Stimulated activated CD4-positive, alpha-beta T cell treated with anti-CD3 and anti-CD28 coated beads, Interleukin-1b, Interleukin-23, amount 100 ng/mL, for 1 hour (primary cell): ENCODE measurements at regions not wholly inside any gene's neighbourhood (a gene's known extent, or its start where the extent isn't known, plus 50 kb on each side); places are given as distances from the start of the nearest gene placed in this dataset.
A peak's percentile ranks its signal among the peaks of the same experiment; 100 is the strongest.

Experiments
- DNase-seq, 2 donors: peaks; one replicate each; pipeline ENCODE4 v3.0.0-alpha.2; 2020; ENCODE audit warnings: low read depth in 2 of 2

DNA sequence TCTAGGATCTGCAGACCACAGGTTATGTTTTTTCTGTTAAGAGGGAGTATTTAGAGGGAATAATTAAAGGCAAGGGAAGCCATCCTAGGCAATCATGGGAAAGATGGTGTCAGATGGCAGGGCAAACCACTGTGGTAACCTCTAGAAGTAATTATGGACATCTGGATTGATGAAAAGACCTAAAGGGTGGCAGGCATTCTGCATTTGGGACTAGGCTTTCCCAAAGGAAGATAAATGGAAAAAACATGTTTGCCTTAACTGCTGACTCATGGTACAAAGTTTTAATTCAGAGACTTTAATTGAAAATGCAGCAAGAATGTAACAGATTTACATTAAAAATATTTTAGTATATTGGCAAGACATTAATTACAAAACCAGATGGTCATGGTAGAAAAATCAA, 88.1 kb downstream of the TMEM30B start:
- DNase-seq = no peak

DNA sequence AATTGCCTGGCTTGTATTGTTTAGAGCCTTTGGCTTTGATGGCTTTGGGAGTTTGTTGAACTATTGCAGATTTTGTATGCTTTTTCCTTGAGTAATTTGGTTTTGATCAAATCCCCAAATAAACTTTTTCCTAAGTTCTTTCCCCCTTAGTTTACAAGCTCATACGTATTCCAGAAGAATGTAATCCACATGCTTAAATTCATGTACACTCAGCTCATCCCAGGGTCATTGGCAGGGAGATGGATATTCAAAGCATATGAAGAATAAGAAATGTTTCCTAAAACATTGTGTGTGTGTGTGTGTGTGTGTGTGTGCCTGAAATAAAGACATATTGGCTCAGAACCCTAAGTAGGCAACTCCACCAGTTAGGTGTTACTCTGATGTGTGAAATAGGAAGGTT, 89.4 kb downstream of the TMEM30B start:
- DNase-seq = no peak

DNA sequence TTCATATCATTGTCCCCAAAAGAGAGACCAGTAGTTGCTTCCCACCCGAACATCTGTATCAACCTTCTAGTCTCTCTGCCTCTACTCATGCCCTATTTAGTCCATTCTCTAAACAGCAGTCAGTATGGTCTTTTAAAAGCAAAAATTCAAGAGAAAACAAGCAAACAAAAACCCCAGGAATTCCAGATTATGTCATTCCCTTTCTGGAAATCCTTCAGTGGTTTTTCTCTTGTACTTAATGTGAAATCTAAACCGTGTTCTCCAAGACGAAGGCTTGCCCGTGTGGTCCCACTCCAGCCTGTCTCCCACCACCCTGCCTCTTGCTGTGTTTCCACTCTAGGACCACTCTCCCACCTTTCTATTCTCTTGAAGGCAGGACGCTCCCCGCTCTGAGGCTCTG, 90.8 kb downstream of the TMEM30B start:
- no peak for DNase-seq

DNA sequence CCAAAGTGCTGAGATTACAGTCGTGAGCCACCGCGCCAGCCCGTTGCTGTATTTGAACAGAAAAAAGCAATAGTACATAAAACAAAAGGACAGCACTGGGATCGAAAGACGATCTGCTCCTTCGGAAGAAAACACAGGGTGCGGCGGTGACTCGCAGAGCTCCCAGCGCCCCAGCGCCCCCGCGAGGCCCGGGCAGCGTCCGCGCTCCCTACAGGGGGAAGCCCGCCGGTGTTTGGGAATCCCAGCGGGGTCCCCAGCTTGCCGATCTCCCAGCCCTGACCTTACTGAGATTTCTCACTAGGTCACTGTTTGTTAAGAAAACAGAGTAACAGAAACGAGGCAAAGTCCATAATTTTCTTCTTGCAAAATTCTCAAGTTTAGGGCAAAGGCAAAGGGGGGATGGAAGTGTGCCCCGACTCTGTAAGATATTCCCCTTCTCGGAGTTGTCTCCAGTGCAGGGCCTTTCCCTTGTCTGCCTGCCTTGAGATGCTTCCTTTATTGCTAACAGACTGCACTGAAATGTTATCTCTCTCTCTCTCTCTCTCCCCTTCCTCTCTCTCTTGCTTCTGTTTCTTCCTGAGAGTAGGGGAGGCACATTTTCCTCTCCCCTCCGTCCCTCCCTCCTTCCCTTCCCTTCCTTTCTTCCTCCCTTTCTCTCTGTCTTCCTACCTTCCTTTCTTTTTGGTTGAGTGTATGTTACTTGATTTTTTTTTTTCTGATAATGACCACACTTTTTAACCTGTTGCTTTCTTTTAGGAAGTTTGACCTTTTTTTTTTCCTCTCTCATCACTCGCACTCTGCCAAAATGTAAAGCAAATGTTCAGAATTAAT, 91.9 kb downstream of the TMEM30B start:
- DNase-seq = peak in 1 of 2 donors; percentile 8

DNA sequence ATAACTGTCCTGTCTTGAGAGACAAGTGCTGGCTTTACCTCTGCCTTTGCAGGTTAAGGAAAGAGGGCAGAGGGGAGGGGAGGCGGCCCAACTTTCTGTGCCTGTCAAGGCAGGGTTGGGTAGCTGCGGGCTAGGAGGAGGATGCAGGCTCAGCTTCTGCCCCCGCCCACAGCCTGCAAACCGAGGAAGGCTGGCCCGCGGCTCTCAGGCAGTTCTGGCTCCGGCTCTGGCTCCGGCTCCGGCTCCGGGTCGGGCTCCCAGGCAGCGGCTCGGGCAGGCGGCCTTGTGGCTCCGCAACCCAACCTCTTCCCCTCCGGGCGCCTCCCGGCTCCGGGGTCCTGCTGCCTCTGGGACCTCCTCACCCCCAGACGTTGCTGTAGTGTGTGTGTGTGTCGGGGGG, 92.9 kb downstream of the TMEM30B start:
- DNase-seq = no peak

DNA sequence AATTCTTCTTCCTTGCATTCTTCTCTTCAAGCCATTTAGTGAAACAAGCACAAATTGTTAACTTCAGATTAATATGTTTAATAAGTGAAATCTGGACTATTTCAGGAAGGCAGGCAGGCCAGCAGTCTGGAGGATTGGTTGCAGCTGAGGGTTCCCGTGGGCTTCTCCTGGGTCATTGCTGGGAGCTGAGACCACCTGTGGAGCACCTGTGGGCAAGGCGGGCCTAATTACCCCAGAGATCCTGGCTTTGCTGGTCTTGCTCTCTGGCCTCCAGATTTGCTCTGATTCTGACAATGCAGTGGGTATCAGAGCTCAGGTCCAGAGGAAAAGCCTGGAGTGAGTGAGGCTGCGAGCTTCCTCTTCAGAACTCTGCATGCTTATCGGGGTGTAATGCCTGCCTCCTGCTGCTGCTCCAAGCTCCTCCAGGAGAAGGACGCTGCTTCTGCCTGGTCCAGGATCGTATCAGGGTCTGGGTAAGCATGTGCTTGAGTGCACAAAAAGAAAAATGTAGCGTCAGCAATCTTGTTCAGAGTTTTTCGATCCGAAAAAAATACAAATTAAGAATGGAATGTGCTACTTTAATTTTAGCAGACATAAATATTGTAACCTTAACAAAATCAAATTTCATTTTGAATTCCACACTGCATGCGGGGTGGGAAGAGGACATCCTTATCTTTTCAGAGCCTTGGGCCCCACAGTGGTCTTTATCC, 93.8 kb downstream of the TMEM30B start:
- DNase-seq = no peak

DNA sequence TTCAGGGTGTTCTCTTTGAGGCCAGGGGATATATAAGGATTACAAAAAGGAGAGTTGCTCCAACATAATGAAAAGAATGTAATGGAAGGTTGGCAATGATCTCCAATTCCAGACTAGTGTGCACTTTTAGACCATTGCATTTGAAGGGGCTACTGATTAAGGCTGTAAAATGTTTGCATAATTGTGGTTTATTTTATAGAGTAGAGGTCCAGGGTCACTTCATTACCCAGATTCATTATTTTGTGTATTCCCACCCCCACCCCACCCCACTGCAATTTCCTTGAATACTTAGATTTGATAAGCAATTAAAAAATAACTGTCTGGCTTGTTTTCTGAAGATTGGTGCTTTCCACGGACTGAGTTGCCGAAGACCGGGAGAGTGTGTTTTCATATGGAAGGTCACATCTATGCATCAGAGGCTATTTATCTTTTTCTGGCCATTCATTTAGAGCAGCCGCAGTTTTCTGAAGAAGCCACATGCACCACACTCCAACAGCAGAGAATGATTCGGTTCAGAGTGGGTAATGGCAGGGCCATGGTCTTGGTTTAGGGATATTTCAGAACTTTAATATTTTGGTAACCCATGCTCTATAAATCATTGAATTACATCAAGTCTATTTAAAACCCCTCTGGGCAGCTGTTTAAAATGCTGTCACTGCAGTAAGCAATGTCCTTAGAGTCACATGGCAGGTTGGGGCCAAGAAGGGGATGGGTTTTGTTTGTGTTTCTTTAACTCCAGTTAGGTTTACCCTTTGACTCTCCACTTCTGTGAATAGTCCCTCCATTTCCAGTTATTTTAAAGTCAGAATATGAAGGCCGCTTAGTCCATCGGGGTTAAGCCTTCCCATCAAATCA, 94.6 kb downstream of the TMEM30B start:
- no peak for DNase-seq

DNA sequence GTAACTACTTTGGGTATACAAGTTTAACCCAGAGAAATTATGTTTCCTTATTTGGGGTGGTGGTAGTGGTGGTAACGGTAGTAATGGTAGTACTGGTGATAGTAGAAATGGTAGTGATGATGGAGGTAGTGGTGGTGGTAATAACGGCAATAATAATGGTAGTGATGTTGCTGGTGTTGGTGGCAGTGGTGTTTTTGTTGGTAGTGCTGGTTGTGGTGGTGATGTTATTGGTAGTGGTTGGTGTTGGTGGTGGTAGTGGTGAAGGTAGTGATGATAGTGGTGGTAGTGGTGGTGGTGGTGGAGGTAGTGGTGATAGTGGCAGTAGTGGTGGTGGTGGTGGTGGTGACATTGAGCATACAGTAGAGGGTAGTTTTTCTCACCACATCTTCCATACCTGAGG, 95.6 kb downstream of the TMEM30B start:
- no peak for DNase-seq

DNA sequence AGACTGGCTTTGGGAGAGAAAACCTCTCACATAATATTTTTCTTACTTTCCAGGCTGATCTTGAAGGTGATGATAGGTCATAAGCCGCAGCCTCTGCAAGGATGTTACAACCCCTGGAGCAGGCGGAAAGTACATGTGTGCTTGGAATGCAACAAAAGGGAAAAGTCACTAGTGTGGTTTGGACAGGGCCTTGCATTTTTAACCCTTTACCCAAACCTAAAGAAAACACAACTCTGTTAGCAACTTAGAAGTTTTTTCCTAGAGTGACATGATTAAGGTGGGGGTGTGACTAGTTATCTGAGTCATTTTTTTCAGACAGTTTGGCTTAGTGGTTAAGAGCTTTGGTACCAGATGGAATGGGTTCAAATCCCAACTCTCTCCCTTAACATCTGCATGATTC, 97.0 kb downstream of the TMEM30B start:
- no peak for DNase-seq

DNA sequence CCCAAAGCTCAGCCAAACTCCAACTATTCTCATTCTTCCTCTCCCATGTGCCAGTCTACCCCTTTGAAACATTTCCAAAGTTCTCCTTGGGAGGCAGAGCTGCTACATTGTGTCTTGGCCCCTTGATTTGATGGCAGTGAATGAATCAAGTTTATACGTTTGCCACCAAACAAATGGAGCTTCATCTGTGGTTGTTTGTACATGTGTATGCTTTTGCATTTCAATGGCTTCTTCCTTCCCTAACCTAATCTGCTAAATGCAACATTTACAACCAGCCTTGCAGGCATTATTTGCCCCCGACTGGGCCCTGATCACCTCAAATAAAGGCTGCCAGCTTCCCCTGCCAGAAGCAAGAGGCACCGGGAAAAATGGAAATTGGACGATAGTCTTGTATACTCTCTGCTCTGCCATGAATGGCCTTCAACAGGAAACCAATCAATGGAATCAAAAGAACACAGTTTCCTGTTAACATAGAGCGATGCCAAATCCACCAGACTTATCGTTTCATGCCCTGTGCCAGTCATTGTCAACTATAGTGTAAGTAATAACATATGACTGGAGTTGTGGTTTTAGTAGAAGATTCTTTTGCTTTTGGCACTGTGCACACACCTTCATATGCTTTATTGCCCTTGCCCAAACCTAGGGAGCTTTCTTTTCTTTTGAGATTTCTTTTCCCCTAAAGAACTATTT, 97.8 kb downstream of the TMEM30B start:
- no peak for DNase-seq

DNA sequence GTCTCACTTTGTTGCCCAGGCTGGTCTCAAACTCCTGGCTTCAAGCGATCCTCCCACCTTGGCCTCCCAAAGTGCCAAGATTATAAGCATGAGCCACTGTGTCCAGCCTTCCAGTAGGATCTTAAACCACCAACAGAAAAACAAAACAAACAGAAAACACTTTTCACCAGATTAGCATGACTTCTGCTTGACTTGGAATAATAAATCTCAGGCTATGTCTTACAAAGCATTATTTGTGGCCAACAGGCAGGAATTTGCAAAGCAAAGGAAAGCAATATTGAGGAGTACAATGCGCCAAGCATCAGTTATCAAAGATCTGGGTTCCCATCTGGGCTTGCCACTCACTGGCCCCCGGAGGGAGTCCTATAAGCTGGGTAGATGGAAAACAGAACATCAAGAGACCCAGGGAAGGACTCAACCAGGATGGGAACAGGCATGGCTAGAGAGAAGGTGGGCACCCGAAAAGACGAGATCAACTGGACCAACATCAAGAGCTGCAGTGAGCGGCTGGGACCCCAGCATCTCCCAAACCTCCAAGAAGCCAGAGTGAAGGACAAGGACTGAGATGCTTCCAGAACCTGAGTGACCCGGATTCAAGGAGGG, 101.2 kb downstream of the TMEM30B start:
- no peak for DNase-seq

DNA sequence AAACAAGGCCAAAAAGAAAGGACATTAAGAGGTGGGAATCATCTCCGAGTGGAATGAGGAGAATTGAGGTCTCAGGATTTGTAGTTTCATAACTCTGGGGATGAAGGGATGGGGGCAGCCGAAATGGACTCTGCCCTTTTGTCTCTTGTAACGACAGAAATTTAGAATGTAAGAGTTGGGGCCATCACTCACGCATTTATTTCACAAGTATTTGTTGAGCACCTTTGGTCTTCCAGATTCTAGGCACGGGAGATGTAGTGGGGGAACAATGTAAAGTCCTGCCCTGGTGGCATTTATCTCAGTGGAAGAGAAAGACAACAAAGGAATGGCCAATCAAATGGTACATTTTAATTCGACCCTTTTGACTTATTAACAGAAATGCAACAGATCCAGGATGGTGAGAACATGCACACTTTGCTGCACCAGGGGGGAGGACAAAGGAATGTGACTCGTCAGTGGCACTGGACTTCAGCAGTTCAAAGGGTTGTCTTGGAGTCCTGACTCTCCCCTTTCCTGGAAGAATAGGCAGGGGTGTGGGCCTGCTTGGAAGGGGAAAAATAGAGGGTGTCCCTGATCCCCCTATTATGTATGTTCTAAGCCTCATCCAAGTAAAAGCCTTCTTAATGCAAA, 102.0 kb downstream of the TMEM30B start:
- DNase-seq = no peak

DNA sequence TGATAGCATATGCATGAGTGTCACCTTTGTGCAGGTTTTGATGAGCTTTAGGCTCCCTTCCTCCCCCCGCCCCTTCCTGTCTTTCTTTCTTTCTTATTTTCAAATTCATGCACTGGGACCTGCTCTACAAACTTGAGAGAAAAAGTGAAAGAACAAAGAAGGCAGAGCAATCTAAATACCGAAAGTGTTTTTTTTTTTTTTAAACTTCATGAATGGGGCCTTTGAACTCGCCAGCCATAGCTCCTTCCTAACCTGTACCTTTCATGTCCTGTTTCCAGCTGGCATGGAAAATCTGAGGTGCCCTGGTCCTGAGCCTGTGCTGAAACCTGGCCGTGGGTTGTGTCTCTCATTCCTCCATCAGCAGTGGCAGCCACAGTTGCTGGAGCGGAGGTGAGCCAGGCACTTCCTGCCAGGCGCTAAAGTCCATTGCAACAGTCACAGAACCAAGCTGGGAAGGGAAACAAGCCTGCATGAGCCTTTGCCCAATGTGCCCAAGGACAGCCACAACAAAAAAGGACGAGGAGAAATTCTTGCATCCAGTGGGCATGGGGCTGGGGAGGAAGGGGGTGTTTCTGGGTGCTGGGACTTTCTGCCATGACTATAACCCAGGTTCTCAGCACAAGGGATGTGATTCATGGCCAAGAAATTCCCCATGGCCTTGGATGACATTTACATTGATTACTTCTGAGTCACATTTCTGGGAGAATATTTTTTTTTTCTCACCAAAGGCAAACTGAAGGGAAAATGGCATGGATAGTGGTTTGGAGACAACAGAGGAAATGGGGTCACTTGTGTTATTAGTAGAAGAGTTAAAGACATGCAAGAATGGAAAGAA, 102.7 kb downstream of the TMEM30B start:
- peak in 1 of 2 donors; percentile 17 for DNase-seq

DNA sequence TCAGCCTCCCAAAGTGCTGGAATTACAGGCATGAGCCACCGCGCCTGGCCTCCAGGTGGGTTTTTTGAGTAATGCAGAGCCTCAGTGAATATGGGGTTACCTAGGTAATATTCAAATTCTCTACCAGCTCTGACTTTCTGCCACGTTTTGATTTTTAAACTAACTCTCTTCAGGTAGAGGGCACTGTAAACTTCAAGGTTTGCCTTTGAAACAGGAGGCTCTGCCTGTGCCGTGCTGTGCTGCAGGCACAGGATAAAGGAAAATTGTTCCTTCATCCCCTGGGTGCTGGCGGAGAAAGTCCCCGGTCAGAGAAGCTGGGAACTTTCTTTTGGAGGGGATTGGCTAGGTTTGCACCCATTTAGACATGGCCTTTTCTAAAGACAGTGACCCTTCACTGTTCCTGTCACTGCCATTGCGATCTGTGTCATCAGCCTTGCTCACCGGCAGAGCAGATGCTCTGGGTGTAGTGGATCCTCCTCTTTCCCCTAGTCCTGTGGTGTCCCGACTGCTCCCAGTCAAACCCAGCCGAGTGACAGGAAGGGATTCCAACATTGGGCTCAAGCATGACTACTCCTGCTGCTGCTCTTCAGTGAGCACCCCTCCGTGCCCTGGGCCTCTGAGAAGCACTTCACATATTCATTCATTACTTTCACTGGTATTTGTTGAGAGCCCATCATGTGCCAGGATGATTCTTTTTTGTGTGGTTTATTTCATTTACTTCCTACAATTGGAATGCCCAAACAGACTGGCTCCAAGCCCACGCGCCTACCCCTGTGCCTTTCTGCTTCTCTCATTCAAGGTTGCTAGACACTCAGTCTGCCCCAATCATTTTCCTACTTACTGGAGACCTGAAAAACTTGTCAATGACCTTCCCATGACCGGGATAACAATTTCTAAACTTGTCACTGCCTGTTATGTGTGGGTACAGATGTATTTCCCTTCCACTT, 103.6 kb downstream of the TMEM30B start:
- DNase-seq = no peak

DNA sequence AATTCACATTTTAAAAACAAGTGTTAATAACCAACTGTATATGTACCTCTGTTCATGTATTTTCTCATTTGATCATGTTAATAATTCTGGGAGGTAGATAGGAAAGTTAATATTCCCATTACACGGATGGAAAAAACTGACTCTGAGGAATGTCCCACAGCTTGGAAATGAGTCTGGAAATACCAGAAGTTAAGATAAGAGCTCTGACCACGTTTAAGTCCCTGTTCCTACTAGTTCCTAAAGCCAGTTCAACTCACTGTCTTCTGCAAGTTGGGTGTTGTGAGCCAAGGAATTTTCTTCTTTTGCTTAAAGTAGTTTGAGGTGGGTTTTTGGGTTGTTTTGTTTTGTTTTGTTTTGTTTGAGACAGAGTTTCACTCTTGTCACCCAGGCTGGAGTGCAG, 104.5 kb downstream of the TMEM30B start:
- DNase-seq = no peak

DNA sequence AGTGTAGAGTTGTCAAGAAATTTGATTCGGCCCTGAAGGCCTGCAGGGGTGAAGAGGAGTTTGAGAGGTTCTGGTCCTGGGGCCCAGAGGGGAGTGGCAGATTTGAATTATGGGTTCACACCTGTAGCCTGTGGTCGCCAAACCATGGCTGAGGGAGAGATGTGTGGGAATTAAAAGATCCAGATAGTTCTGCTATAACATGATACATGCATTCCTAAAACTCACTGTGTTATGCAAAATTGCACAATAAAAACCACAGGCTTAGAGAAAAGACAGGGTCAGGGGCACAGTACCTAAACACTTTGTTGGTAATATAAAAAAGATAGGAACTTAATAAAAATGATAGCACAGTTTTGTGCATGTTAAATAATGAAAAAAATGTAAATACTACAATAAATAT, 106.2 kb downstream of the TMEM30B start:
- no peak for DNase-seq

DNA sequence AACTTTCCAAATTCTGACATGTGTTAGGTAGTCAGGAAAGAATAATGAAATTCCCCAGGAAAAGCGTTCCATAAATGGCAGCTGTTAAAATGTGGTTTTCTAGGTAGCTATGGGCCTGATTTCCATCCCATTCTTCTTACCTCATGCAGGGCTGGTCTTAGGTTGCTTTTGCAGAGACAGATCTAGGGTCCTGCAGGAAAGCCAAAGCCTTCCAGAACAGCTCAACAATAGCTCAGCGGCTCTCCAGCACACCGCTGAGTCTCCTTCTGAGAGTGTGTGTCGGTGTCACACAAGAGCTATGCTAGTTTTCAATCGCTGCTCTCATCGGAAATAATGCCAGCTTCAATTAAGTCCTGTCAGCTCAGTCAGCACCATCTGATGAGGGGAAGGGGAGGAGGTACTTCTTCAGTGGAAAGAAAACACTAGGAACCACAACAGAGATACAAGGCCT, 106.7 kb downstream of the TMEM30B start:
- no peak for DNase-seq

DNA sequence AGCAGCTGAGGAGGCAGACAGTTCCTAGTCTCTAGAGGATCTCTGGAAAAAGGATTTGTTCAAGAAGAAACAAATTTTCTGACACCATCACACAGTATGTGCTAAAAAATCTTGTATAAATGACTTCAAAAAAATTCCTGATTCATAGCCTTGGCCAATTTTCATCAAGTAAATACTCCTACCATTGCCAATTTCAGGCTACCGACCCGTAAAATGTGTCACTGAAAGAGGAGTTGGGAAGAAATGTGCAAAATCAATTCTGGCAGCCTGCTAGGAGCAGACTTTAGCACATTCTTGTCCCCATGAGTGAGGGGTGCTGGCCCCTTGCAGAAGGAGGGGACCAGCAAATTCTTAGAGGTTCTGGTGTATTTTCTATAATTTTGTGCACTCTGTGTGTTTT, 109.4 kb downstream of the TMEM30B start:
- no peak for DNase-seq

DNA sequence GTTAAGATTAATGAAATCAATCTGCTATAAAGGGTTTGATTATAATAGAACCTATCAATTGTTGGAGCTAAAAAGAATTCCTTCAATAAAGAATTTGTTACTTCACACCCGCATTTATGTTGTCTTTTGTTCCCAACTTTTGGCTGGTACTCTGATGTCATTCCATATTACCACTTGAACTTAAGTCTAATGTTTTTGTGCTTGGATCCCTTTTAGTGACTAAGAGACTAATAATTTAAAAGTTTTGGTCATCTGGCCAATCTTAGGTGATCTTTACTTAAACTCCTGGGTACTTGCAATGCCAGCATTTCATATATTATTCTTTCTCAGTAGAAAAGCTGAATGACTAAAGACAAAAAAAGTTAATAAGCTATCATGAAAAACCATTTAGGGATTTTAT, 113.0 kb downstream of the TMEM30B start:
- no peak for DNase-seq
